ENCODE measurements at regions not wholly inside any gene's neighbourhood (a gene's known extent, or its start where the extent isn't known, plus 50 kb on each side); places are given as distances from the start of the nearest gene placed in this dataset.

DNA sequence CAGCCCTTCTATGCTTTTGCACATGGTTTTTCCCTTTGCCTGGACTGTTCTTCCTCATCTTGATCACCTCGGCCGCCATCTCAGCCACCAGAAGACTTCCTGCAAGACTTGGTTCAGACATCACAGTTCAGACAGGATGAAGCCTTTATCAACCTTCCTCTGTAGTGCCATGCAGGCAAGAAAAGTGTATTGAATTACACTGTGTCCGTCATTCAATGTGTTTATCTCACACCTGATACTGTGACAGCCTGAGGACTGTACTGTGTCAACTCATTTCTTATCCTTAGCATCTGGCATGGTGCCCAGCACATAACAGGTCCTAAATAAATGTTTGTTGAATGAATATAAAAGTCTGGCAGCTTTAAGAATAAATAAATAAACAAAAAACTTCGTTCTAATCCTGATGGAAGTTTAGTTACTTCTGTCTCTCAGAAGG is 133.3 kb upstream of the MAN1A1 start:
- TF ChIP-seq, protein P1, sequence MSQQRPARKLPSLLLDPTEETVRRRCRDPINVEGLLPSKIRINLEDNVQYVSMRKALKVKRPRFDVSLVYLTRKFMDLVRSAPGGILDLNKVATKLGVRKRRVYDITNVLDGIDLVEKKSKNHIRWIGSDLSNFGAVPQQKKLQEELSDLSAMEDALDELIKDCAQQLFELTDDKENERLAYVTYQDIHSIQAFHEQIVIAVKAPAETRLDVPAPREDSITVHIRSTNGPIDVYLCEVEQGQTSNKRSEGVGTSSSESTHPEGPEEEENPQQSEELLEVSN (IDR thresholded peaks at IDR 0.05), result no peak
- TF ChIP-seq CHD2 (IDR thresholded peaks at IDR 0.05; ENCODE audit: low read length) (no peak), TAF1 (IDR thresholded peaks at IDR 0.05; ENCODE audit: low read depth, low read length) (no peak), GTF2F1 (IDR thresholded peaks at IDR 0.05; ENCODE audit: borderline replicate concordance, low read depth, low read length) (no peak)
- TF ChIP-seq, protein P2, sequence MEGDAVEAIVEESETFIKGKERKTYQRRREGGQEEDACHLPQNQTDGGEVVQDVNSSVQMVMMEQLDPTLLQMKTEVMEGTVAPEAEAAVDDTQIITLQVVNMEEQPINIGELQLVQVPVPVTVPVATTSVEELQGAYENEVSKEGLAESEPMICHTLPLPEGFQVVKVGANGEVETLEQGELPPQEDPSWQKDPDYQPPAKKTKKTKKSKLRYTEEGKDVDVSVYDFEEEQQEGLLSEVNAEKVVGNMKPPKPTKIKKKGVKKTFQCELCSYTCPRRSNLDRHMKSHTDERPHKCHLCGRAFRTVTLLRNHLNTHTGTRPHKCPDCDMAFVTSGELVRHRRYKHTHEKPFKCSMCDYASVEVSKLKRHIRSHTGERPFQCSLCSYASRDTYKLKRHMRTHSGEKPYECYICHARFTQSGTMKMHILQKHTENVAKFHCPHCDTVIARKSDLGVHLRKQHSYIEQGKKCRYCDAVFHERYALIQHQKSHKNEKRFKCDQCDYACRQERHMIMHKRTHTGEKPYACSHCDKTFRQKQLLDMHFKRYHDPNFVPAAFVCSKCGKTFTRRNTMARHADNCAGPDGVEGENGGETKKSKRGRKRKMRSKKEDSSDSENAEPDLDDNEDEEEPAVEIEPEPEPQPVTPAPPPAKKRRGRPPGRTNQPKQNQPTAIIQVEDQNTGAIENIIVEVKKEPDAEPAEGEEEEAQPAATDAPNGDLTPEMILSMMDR (IDR thresholded peaks at IDR 0.05; ENCODE audit: control extremely low read depth in 1 of 3, insufficient read depth in 1 of 3, low read depth in 1 of 3, low read length in 3 of 3), result no peak
